Vagina (tissue), 2 donors: ENCODE measurements at regions not wholly inside any gene's neighbourhood (a gene's known extent, or its start where the extent isn't known, plus 50 kb on each side); places are given as distances from the start of the nearest gene placed in this dataset.

Source experiments
- POLR2A ChIP-seq, 2 donors: fragments of 450-650 bp; IDR thresholded peaks; one replicate each; pipeline ENCODE4 v1.6.1; 2017; ENCODE audit warnings: antibody characterized with exemption in 2 of 2, mild to moderate bottlenecking in 2 of 2, moderate library complexity in 2 of 2
- TF ChIP-seq, protein P1 (sequence below), 3 experiments: fragments of 450-650 bp in 2 of 3; fragments of 200-600 bp in 1 of 3; sonication (generic) in 1 of 3; IDR thresholded peaks; one replicate each; pipeline ENCODE4 v1.5.1; 2017 to 2019; ENCODE audit warnings: antibody characterized with exemption in 3 of 3, mild to moderate bottlenecking in 2 of 3, moderate library complexity in 2 of 3

DNA sequence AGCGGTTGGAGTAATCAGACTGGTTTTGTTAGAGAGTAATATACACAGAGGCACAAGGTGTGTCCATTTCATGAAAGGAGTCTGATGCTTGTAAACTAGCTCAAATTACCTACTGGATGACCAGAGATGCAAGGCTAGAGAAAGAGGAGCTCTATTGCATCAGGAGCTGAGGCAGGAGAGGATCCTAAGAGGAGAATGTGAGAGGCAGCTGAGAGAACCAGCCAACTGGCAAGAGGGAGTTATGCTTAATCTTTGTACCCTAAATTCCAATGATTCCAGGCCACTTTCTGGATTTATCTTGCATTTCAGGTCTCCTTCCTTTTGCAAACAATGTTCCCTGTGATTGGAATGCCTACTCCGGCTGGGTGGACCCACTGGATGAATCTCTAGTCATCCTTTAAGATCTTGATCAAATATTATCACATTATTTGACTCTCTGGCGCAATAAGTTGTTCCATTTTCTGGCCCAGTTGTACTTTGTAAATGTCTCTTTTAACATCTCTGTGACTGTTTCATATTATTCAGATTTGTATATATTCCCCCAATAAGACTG is 57.5 kb upstream of the PTPN12 start:
- TF ChIP-seq, protein P1, sequence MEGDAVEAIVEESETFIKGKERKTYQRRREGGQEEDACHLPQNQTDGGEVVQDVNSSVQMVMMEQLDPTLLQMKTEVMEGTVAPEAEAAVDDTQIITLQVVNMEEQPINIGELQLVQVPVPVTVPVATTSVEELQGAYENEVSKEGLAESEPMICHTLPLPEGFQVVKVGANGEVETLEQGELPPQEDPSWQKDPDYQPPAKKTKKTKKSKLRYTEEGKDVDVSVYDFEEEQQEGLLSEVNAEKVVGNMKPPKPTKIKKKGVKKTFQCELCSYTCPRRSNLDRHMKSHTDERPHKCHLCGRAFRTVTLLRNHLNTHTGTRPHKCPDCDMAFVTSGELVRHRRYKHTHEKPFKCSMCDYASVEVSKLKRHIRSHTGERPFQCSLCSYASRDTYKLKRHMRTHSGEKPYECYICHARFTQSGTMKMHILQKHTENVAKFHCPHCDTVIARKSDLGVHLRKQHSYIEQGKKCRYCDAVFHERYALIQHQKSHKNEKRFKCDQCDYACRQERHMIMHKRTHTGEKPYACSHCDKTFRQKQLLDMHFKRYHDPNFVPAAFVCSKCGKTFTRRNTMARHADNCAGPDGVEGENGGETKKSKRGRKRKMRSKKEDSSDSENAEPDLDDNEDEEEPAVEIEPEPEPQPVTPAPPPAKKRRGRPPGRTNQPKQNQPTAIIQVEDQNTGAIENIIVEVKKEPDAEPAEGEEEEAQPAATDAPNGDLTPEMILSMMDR (IDR thresholded peaks at IDR 0.05), result no peak
- no peak for TF ChIP-seq POLR2A (IDR thresholded peaks at IDR 0.05)
